IPS-18a (cell line): ENCODE measurements at regions not wholly inside any gene's neighbourhood (a gene's known extent, or its start where the extent isn't known, plus 50 kb on each side); places are given as distances from the start of the nearest gene placed in this dataset.

Experiments used
- H3K27ac ChIP-seq: one replicate; pipeline ENCODE4 v1.5.1; 2013; ENCODE audit warnings: low read length
- H3K27me3 ChIP-seq: one replicate; pipeline ENCODE4 v1.6.1; 2013; ENCODE audit warnings: mild to moderate bottlenecking, low read length; ENCODE audit not compliant: control insufficient read depth, insufficient read depth
- H3K36me3 ChIP-seq: one replicate; pipeline ENCODE4 v1.6.1; 2013; ENCODE audit warnings: low read depth, low read length; ENCODE audit not compliant: control insufficient read depth
- H3K4me1 ChIP-seq: one replicate; pipeline ENCODE4 v1.6.1; 2013; ENCODE audit warnings: low read depth, low read length; ENCODE audit not compliant: control insufficient read depth
- H3K4me3 ChIP-seq: one replicate; pipeline ENCODE4 v1.5.1; 2013; ENCODE audit warnings: low read length
- H3K9ac ChIP-seq: one replicate; pipeline ENCODE4 v1.6.1; 2013; ENCODE audit warnings: mild to moderate bottlenecking, low read length, moderate library complexity
- H3K9me3 ChIP-seq: one replicate; pipeline ENCODE4 v1.6.1; 2013; ENCODE audit warnings: low read depth, low read length; ENCODE audit not compliant: control insufficient read depth

GRCh38 chr4:123869286-123870215 is 473.0 kb downstream of the SPRY1 start:
- no peaks in the 10 kb centered on the region for H3K27me3 ChIP-seq
- H3K9ac ChIP-seq: no peak overlapping the region
- H3K27ac ChIP-seq: no peak overlapping the region
- H3K9me3 ChIP-seq: no peaks in the 10 kb centered on the region
- no peaks in the 10 kb centered on the region for H3K4me1 ChIP-seq
- H3K4me3 ChIP-seq: no peak overlapping the region
- H3K36me3 ChIP-seq: no peaks in the 10 kb centered on the region

DNA sequence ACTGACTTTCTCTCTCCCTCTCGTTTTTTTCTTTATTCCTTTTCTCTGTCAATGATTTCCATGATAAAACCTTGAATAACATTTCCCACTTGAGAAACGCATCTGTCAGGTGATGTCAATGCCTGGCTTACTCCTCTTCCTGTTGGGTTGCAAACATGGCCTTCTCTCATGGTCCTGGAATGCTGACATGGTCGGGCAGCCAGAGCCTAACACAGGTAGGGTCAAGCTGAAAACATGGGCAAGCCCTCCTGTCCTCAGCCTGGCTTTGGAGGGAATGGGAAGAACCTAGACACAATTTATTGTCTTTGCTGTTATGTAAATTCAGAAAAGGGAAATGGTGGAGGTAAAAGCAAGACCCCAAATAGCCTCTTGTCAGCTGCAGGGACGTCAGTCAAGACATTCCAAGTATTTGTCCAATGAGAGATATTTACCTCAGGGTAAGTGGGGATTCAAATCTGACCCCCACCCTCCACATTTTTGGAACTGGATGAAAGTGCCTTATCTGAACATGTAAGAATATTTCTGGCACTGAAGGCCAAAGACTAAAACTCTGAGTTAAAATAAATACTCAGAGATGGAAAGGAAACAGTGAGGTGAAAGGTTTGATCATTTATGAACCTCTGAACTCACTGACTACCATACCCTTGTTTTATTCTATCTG is 473.8 kb downstream of the SPRY1 start:
- Histone ChIP-seq H3K4me3 (no peak overlapping the region), H3K27me3 (no peaks in the 10 kb centered on the region), H3K36me3 (no peaks in the 10 kb centered on the region), H3K27ac (no peak overlapping the region), H3K9me3 (no peaks in the 10 kb centered on the region), H3K9ac (no peak overlapping the region), H3K4me1 (no peaks in the 10 kb centered on the region)

GRCh38 chr4:123871341-123871740 is 474.7 kb downstream of the SPRY1 start:
- Histone ChIP-seq H3K4me1 (peaks cover 1% of the 10 kb centered on the region), H3K27me3 (no peaks in the 10 kb centered on the region), H3K9me3 (no peaks in the 10 kb centered on the region), H3K36me3 (no peaks in the 10 kb centered on the region), H3K4me3 (no peak overlapping the region), H3K9ac (no peak overlapping the region), H3K27ac (no peak overlapping the region)

DNA sequence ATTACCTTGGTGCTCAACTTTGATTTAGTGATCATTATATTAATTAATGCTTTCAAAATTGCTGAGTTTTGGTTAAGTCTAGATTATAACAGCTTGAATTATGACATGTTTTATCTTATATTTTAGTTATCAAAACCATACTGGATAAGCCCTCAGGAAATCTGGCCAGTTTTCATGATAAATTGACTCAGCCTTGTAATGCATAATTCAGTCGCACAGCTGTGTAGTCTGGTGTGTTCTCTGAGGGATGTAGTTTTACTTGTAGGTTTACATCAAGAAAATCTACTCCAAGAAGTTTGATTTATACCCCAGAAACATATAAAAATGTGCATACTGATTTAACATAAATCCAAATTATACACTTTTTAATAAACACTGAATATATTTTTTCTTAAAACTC is 477.5 kb downstream of the SPRY1 start:
- Histone ChIP-seq H3K9ac (no peak overlapping the region), H3K27ac (no peak overlapping the region), H3K4me1 (peaks cover 7% of the 10 kb centered on the region), H3K9me3 (no peaks in the 10 kb centered on the region), H3K27me3 (no peaks in the 10 kb centered on the region), H3K4me3 (no peak overlapping the region), H3K36me3 (no peaks in the 10 kb centered on the region)

- Histone ChIP-seq H3K4me1 (peaks cover 7% of the 10 kb centered on the region), H3K9me3 (no peaks in the 10 kb centered on the region), H3K36me3 (no peaks in the 10 kb centered on the region), H3K27me3 (no peaks in the 10 kb centered on the region), H3K9ac (no peak overlapping the region), H3K4me3 (no peak overlapping the region), H3K27ac (no peak overlapping the region)
Observed at GRCh38 chr4:123876143-123876542, 479.5 kb downstream of the SPRY1 start.

DNA sequence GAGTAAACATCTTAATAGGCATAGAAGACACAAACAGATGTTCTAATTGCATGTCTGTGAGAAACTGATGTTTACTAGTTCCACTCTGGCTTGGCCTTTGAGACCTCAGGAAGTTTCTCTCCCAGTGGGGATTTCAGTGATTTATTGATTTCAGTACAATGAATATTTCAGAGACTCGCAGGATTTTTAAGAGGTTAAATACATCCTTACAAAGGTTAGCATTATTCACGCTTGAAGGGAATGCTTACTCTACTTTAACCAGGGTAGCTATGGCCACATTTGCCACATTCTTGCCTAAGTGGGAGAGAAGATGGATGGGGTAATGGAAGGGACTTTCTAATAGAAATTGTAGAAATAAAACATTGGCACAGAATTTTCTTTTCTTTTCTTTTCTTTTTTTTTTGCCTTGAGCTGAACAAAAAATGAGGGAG is 480.1 kb downstream of the SPRY1 start:
- H3K27me3 ChIP-seq: no peaks in the 10 kb centered on the region
- H3K27ac ChIP-seq: no peak overlapping the region
- H3K4me3 ChIP-seq: no peak overlapping the region
- no peaks in the 10 kb centered on the region for H3K36me3 ChIP-seq
- peaks cover 7% of the 10 kb centered on the region for H3K4me1 ChIP-seq
- H3K9ac ChIP-seq: no peak overlapping the region
- no peaks in the 10 kb centered on the region for H3K9me3 ChIP-seq

DNA sequence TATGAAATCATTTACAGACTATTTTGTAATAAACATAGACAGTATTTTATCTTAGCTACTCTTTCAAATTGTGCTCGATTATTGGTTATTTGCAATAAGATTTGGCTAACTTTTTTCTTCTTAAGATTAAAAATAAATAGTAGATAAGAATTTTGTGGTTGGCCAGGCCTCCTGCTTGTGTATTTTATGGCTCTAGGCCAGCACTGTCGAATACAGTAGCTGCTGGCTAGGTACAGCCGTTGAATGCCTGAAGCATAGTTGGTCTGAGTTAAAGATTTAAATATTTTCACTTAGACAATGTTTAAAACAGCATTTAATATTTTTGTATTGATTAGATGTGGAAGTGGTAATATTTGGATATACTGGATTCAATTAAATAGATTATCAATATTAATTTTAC is 481.0 kb downstream of the SPRY1 start:
- no peak overlapping the region for H3K4me3 ChIP-seq
- H3K9me3 ChIP-seq: no peaks in the 10 kb centered on the region
- no peak overlapping the region for H3K27ac ChIP-seq
- H3K27me3 ChIP-seq: no peaks in the 10 kb centered on the region
- no peaks in the 10 kb centered on the region for H3K36me3 ChIP-seq
- H3K4me1 ChIP-seq: peaks cover 7% of the 10 kb centered on the region
- no peak overlapping the region for H3K9ac ChIP-seq

DNA sequence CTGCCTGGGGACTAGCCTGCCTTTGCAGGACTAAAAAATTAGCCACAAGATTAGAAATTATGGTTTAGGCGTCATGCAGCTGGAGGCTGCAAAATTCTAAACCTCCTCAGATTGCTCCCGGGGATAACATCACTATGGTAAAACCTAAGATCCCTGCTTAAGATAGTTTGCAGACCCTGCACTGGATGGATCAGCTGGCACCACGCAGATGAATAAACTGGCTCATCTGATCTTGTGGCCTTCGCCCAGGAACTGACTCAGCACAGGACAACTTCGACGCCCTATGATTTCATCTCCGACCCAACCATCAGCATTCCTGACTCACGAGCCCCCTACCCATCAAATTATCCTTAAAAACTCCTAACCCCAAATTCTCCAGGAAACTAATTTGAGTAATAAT is 482.4 kb downstream of the SPRY1 start:
- Histone ChIP-seq H3K4me3 (no peak overlapping the region), H3K4me1 (peaks cover 7% of the 10 kb centered on the region), H3K27me3 (no peaks in the 10 kb centered on the region), H3K9ac (no peak overlapping the region), H3K9me3 (no peaks in the 10 kb centered on the region), H3K36me3 (no peaks in the 10 kb centered on the region), H3K27ac (no peak overlapping the region)

GRCh38 chr4:123880631-123881030 is 484.0 kb downstream of the SPRY1 start:
- Histone ChIP-seq H3K4me1 (peaks cover 7% of the 10 kb centered on the region), H3K9ac (no peak overlapping the region), H3K27ac (no peak overlapping the region), H3K9me3 (peaks cover 10% of the 10 kb centered on the region), H3K4me3 (no peak overlapping the region), H3K36me3 (no peaks in the 10 kb centered on the region), H3K27me3 (no peaks in the 10 kb centered on the region)

GRCh38 chr4:123884922-123885321 is 488.3 kb downstream of the SPRY1 start:
- no peak overlapping the region for H3K27ac ChIP-seq
- no peak overlapping the region for H3K4me3 ChIP-seq
- H3K36me3 ChIP-seq: no peaks in the 10 kb centered on the region
- H3K9ac ChIP-seq: no peak overlapping the region
- no peaks in the 10 kb centered on the region for H3K27me3 ChIP-seq
- H3K4me1 ChIP-seq: no peaks in the 10 kb centered on the region
- peaks cover 10% of the 10 kb centered on the region for H3K9me3 ChIP-seq

GRCh38 chr4:123889507-123889906 is 492.9 kb downstream of the SPRY1 start:
- H3K4me1 ChIP-seq: no peaks in the 10 kb centered on the region
- no peak overlapping the region for H3K27ac ChIP-seq
- H3K4me3 ChIP-seq: no peak overlapping the region
- no peaks in the 10 kb centered on the region for H3K27me3 ChIP-seq
- H3K36me3 ChIP-seq: no peaks in the 10 kb centered on the region
- H3K9ac ChIP-seq: no peak overlapping the region
- peaks cover 7% of the 10 kb centered on the region for H3K9me3 ChIP-seq

GRCh38 chr4:123890889-123891288 is 494.3 kb downstream of the SPRY1 start:
- no peaks in the 10 kb centered on the region for H3K36me3 ChIP-seq
- no peaks in the 10 kb centered on the region for H3K9me3 ChIP-seq
- no peak overlapping the region for H3K4me3 ChIP-seq
- H3K4me1 ChIP-seq: no peaks in the 10 kb centered on the region
- H3K9ac ChIP-seq: no peak overlapping the region
- H3K27ac ChIP-seq: no peak overlapping the region
- no peaks in the 10 kb centered on the region for H3K27me3 ChIP-seq
